ENCODE measurements at regions not wholly inside any gene's neighbourhood (a gene's known extent, or its start where the extent isn't known, plus 50 kb on each side); places are given as distances from the start of the nearest gene placed in this dataset.

DNA sequence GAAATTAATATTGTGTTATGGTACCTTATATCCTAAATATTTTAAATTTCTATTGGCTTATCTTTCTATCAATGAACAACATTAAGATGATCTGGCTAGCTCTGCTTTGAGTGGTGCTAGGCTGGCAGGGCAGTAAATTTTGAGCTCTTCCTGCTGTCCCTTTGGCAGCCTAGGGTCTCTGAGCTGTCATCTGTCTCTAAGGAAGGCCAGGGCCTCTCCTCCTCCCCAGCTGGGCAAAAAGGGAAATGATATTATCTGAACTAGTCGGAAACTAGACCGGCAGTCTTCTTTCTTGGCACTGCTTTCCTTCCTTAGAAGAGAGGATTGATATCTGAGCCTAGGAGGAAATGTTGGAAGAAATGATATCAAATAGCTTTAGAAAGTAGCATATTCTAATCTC, 176.7 kb upstream of the BTBD3 start:
- no peak for DNase-seq

DNA sequence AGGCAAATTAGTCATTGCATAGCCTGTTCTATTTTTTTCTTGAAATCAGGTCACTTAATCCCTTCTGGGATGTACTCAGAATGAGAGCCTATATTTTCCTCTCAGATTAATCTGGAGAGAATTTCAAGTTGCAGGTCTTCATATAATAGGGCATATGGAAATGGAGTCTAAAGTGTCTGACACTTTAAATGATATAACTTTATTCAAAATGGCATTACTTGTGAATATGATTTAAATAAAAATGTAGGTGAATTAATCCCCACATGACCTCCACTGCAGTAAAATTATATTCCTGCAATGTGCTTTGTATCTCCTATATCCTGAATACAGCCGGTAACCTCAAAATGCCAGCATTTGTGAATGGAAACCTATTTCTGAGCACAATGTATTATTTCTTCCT, 172.5 kb upstream of the BTBD3 start:
- DNase-seq: no peak

GRCh38 chr20:11748436-11748835, 169.3 kb upstream of the BTBD3 start:
- no peak for DNase-seq

GRCh38 chr20:11752336-11752735, 165.4 kb upstream of the BTBD3 start:
- no peak for DNase-seq

- DNase-seq: no peak
These were observed 164.5 kb upstream of the BTBD3 start for GRCh38 chr20:11753155-11753554.

DNA sequence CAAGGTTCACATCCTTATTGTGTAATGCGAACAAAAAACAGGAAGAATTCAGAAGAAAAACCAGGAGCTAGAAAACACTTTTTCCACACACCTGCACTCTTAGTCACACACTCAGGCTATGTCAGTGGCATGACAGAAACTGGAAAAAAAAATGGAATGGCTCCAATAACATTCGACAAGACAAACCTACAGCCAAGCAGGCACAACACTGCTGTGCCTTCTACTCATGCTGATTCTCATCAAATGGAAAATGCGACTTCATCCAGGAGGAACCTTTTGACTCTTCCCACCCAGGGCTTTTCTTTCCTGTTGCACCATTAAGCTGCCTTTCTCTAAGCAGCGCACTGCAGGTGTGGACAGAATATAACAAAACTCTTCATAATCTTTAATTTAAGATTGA, 163.2 kb upstream of the BTBD3 start:
- DNase-seq: no peak

GRCh38 chr20:11755071-11755841, 162.4 kb upstream of the BTBD3 start:
- DNase-seq: peak; percentile 9

- no peak for DNase-seq
These were observed 156.2 kb upstream of the BTBD3 start for GRCh38 chr20:11761497-11761896.

DNA sequence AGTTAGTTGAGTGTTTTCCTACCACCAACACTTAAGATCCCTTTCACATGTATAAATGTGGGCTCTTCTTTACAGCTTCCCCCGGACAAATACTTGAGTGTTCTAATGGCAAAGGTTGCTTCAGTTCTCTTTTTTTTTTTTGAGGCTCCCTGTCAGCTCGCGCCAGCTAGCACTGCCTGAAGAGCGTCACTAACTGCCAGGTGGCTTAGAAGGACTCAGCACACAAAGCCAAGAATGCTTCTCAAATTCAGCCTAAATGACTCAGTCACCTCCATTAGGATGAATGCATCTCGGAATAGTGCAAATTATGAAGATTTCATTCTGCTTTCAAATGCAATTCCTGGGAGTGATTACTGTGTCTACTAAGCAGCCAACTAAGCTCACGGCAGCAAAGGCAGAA, 150.7 kb upstream of the BTBD3 start:
- no peak for DNase-seq

- no peak for DNase-seq
These were observed 147.9 kb upstream of the BTBD3 start for GRCh38 chr20:11769825-11770224.

GRCh38 chr20:11772226-11772730, 145.4 kb upstream of the BTBD3 start:
- DNase-seq: no peak

DNA sequence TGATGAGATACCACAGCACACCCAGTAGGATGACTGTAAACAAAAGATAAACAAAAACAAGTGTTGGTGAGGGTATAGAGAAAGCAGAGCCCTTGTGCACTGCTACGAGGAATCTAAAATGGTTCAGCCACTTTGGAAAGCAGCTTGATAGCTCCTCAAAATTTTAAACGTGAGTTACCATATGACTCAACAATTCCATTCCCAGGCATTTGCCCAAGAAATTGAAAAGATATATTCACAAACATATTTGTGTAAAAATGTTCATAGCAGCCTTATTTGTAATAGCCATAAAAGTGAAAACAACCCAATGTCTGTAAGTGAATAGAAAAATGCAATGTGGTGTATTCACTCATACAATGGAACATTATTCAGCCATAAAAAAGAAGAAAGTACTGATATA, 141.0 kb upstream of the BTBD3 start:
- DNase-seq: no peak

- no peak for DNase-seq
These were observed 140.1 kb upstream of the BTBD3 start for GRCh38 chr20:11777387-11778205.

DNA sequence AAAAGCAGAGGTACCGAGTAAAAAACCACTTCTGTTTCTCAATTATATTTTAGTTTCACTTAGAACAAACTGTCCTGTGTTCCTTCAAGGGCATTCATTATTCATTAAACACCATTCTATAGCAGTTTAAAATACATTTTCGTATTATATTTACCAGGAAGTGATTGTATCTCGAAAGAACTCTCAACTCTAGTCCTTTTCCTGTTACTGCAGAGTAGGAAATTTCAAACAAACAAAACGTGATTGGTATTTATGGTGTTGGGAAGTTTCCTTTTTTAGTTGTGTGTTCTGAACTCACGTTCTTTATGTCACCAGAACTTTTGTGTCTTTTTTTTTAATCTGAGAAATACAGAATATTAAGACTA, 139.5 kb upstream of the BTBD3 start:
- no peak for DNase-seq

DNA sequence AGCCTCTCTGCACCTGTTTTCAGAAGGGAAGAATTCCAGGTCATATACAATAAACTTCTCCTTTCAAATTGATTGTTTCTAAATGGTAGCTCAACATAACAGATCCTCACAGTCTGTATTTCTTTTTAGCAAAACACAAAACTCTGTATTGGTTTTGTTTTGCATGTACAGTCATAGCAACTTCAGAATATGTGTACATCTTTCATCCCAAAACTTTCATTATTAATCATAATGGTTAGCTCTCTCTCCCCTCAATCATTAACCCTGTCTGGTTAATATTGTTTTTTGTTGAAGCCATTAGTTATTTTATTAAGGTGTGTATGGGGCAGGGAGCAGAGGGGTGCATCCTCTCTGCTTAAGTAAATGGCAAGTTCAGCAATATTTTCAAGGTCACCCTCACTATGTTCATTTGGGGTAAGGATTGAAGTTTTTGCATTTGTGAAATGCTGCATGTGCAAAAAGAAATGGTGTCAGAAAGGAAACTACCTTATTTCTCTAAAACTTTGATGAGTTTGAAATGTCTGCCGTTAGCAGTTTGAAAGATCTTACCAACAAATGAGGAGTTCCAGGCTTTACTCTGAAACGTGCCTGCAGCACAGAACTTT, 136.8 kb upstream of the BTBD3 start:
- no peak for DNase-seq

GRCh38 chr20:11783102-11783850, 134.4 kb upstream of the BTBD3 start:
- DNase-seq: no peak

DNA sequence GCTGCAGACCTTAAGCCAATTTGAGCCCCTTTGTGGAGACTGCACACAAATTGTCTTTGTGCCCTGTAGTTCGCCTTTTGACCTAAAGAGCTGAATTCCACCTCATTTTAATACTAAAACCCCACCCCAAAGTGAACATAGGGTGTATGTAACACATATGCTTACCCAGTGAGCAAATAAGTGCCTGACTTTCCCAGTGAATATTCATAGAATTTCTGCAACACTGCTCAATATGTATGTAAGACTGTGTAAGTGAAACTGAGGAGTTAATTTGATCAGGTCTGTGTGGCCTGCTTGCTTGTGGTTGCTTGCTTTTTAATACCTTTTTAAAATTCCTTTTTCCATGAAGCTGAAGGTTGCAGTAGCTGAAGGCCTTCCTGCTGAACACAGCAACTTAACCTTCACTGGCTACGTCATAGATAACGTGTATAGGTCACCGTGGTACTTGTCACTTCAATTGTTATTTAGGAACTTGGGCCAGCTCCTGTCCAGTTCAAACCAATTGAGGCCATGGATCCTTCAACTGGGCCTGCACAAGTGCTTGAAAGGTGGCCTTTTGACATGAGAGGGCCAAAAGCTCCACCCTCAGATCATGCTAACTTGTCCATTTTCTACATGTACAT, 131.7 kb upstream of the BTBD3 start:
- no peak for DNase-seq

GRCh38 chr20:11790046-11790445, 127.6 kb upstream of the BTBD3 start:
- no peak for DNase-seq

- DNase-seq: no peak
These were observed 126.4 kb upstream of the BTBD3 start for GRCh38 chr20:11791316-11791715.

DNA sequence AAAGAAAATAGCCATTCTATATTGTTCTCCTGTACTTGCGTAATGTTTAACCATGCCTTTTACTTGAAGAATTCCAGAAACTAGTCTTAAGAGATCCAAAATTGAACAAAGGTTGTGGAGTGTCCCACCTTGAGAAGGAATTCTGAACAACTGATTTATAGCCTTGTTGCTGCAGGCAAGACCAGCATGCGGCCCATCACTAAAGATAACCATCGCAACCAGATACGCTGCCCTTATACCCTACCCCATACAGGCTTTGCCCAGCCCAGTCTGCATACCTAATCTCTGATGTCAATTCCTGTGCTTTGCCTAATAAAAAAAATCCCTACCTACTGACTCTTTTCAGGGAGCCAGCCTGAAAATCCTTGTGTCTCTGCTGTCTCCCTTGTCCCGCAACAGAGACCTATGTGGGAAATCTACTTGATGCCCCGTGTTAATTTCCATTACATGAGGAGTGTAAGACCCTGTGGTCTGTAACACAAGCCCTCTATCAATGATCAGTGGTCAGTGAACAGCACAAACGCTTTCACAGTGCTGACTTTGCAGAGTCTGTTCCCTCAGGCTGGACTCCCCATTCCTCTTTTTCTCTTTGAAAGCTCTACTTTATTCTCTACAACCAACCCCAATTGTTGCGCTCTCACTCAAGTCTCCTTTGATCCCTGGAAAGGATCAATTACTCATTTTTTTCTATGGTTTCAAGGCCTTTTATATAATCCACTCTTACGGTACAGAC, 125.7 kb upstream of the BTBD3 start:
- DNase-seq: no peak

DNA sequence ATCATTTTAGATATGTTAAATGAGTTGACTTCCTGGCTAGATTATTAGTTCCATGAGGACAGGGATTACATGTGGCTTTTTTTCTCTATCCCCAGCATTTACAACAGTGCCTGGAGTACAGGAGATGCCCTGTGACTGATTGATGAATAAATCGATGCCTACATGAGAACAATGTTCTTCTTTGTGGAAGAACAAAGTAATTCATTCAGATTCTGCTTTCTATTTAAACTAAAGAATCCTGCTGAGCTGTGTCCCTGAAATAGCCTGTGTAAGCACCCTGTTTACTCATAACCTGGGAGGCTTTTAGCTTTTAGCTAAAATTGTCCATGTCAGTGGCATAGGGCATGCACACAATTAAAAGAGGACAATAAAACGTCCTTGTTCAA, 125.1 kb upstream of the BTBD3 start:
- no peak for DNase-seq

Data from right kidney (tissue), 1 donor.